ENCODE measurements at regions not wholly inside any gene's neighbourhood (a gene's known extent, or its start where the extent isn't known, plus 50 kb on each side); places are given as distances from the start of the nearest gene placed in this dataset.

GRCh38 chrX:40244980-40245379 lies 147.2 kb upstream of the BCOR start:
- DNase-seq: peak; percentile 35
- in situ Hi-C loops (cut with HindIII; ENCODE audit: low pct_ligation_motif_present, low sequenced_read_pairs): no loop called here
- TF ChIP-seq, protein P1, sequence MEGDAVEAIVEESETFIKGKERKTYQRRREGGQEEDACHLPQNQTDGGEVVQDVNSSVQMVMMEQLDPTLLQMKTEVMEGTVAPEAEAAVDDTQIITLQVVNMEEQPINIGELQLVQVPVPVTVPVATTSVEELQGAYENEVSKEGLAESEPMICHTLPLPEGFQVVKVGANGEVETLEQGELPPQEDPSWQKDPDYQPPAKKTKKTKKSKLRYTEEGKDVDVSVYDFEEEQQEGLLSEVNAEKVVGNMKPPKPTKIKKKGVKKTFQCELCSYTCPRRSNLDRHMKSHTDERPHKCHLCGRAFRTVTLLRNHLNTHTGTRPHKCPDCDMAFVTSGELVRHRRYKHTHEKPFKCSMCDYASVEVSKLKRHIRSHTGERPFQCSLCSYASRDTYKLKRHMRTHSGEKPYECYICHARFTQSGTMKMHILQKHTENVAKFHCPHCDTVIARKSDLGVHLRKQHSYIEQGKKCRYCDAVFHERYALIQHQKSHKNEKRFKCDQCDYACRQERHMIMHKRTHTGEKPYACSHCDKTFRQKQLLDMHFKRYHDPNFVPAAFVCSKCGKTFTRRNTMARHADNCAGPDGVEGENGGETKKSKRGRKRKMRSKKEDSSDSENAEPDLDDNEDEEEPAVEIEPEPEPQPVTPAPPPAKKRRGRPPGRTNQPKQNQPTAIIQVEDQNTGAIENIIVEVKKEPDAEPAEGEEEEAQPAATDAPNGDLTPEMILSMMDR (IDR thresholded peaks at IDR 0.05; ENCODE audit: low read depth, low read length, missing control alignments): peak; percentile 18
- Histone ChIP-seq H3K36me3 (replicated peaks) (no peaks in the 10 kb centered on the region), H3K27ac (no peak overlapping the region), H3K27me3 (replicated peaks) (no peaks in the 10 kb centered on the region), H3K4me3 (ENCODE audit: low read depth, low read length) (no peak overlapping the region)

GRCh38 chrX:40243755-40244515 lies 146.2 kb upstream of the BCOR start:
- no peak overlapping the region for H3K27ac ChIP-seq
- H3K36me3 ChIP-seq (replicated peaks): no peaks in the 10 kb centered on the region
- TF ChIP-seq, protein P1 (IDR thresholded peaks at IDR 0.05; ENCODE audit: low read depth, low read length, missing control alignments): no peak
- H3K27me3 ChIP-seq (replicated peaks): no peaks in the 10 kb centered on the region
- no peak overlapping the region for H3K4me3 ChIP-seq (ENCODE audit: low read depth, low read length)
- DNase-seq: no peak
- in situ Hi-C loops (cut with HindIII; ENCODE audit: low pct_ligation_motif_present, low sequenced_read_pairs): no loop called here

- in situ Hi-C loops (cut with HindIII; ENCODE audit: low pct_ligation_motif_present, low sequenced_read_pairs): no loop called here
- TF ChIP-seq, protein P1 (IDR thresholded peaks at IDR 0.05; ENCODE audit: low read depth, low read length, missing control alignments): no peak
- H3K27me3 ChIP-seq (replicated peaks): no peaks in the 10 kb centered on the region
- DNase-seq: no peak
- H3K4me3 ChIP-seq (ENCODE audit: low read depth, low read length): no peak overlapping the region
- H3K36me3 ChIP-seq (replicated peaks): no peaks in the 10 kb centered on the region
- H3K27ac ChIP-seq: no peak overlapping the region
Observed at GRCh38 chrX:40240844-40241243, 143.1 kb upstream of the BCOR start.

DNA sequence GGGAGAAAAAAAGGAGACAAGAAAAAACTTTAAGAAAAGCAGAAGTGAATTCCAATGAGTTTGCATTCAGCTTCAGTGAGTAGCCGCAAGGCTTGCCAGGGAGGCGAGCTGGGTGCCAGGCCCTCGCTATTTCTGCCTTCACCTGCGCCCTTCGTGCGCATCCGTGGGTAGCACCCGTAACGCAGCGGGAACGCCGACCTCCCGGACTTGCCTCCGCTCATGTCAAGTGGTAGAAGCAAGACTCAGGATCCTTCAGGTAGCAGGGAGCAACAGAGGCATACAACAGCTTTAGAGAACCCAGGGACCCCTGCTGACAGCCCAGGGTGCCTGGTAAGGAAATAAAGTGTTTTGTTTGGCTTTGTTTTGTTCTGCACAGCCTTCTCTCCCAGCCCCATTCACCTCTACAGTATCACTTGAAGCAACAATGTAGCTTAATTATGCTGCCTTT lies 140.0 kb upstream of the BCOR start:
- in situ Hi-C loops (cut with HindIII; ENCODE audit: low pct_ligation_motif_present, low sequenced_read_pairs): no loop called here
- Histone ChIP-seq H3K36me3 (replicated peaks) (no peaks in the 10 kb centered on the region), H3K27ac (no peak overlapping the region), H3K4me3 (ENCODE audit: low read depth, low read length) (no peak overlapping the region), H3K27me3 (replicated peaks) (no peaks in the 10 kb centered on the region)
- TF ChIP-seq, protein P1 (IDR thresholded peaks at IDR 0.05; ENCODE audit: low read depth, low read length, missing control alignments): no peak
- DNase-seq: no peak

DNA sequence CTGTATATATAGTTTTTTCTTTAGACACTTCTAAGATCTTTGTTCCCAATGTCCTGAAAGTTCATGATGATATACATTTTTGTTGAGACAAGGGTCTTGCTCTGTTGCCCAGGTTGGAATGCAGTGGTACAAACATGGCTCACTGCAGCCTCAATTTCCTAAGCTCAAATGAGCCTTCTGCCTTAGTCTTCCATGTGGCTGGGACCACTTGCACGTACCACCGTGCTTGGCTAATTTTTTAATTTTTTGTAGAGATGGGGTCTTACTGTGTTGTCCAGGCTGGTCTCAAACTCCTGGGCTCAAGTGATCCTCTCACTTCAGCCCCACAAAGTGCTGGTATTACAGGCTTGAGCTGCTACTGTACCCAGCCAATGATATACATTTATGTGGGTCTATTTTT lies 132.9 kb upstream of the BCOR start:
- in situ Hi-C loops (cut with HindIII; ENCODE audit: low pct_ligation_motif_present, low sequenced_read_pairs): no loop called here
- TF ChIP-seq, protein P1 (IDR thresholded peaks at IDR 0.05; ENCODE audit: low read depth, low read length, missing control alignments): no peak
- Histone ChIP-seq H3K27ac (no peak overlapping the region), H3K36me3 (replicated peaks) (no peaks in the 10 kb centered on the region), H3K4me3 (ENCODE audit: low read depth, low read length) (no peak overlapping the region), H3K27me3 (replicated peaks) (no peaks in the 10 kb centered on the region)
- DNase-seq: no peak

GRCh38 chrX:40227125-40227524 lies 129.4 kb upstream of the BCOR start:
- in situ Hi-C loops (cut with HindIII; ENCODE audit: low pct_ligation_motif_present, low sequenced_read_pairs): no loop called here
- Histone ChIP-seq H3K27ac (no peak overlapping the region), H3K27me3 (replicated peaks) (no peaks in the 10 kb centered on the region), H3K4me3 (ENCODE audit: low read depth, low read length) (no peak overlapping the region), H3K36me3 (replicated peaks) (no peaks in the 10 kb centered on the region)
- DNase-seq: no peak
- TF ChIP-seq, protein P1 (IDR thresholded peaks at IDR 0.05; ENCODE audit: low read depth, low read length, missing control alignments): no peak

All from brain microvascular endothelial cell (primary cell).